GM23338 (cell line): ENCODE measurements at regions not wholly inside any gene's neighbourhood (a gene's known extent, or its start where the extent isn't known, plus 50 kb on each side); places are given as distances from the start of the nearest gene placed in this dataset.
A peak's percentile ranks its signal among the peaks of the same experiment; 100 is the strongest.

Experiments
- ATAC-seq: fragments of 200-7000 bp; cut with Tn5 transposase; 3 replicates; pipeline ENCODE4 v1.9.1; 2020
- DNase-seq: peaks from one replicate; pipeline ENCODE4 v3.0.0-alpha.2; 2015; ENCODE audit warnings: low spot score
- H2AFZ ChIP-seq: fragments of 200-600 bp; sonication (generic); 2 replicates; pipeline ENCODE4 v1.8.0; 2016; ENCODE audit warnings: antibody characterized with exemption, mild to moderate bottlenecking, moderate library complexity
- H3F3A ChIP-seq: fragments of 200-600 bp; sonication (generic); replicated peaks from 2 replicates; pipeline ENCODE4 v1.8.0; 2017; ENCODE audit warnings: antibody characterized with exemption, mixed run types, low read depth
- H3K27ac ChIP-seq: fragments of 200-600 bp; sonication (generic); 2 replicates; pipeline ENCODE4 v1.6.1; 2016; ENCODE audit warnings: low read depth
- H3K27me3 ChIP-seq: fragments of 200-600 bp; sonication (generic); 2 replicates; pipeline ENCODE4 v1.8.0; 2016; ENCODE audit warnings: mild to moderate bottlenecking, mixed run types, moderate library complexity; ENCODE audit not compliant: insufficient read depth
- H3K36me3 ChIP-seq: fragments of 200-600 bp; sonication (generic); 2 replicates; pipeline ENCODE4 v1.8.0; 2016; ENCODE audit warnings: mild to moderate bottlenecking; ENCODE audit not compliant: insufficient read depth
- H3K4me1 ChIP-seq: fragments of 200-600 bp; sonication (generic); 2 replicates; pipeline ENCODE4 v1.8.0; 2016; ENCODE audit warnings: mild to moderate bottlenecking, moderate library complexity; ENCODE audit not compliant: insufficient read depth
- H3K4me2 ChIP-seq: fragments of 200-600 bp; sonication (generic); 2 replicates; pipeline ENCODE4 v1.7.1; 2017; ENCODE audit warnings: mixed run types
- H3K4me3 ChIP-seq: fragments of 200-600 bp; sonication (generic); 2 replicates; pipeline ENCODE4 v1.6.1; 2016; ENCODE audit warnings: mixed run types
- H3K79me2 ChIP-seq: fragments of 200-600 bp; sonication (generic); replicated peaks from 2 replicates; pipeline ENCODE4 v1.8.0; 2017; ENCODE audit warnings: mild to moderate bottlenecking; ENCODE audit not compliant: insufficient read depth
- H3K9me2 ChIP-seq: fragments of 200-600 bp; sonication (generic); 2 replicates; pipeline ENCODE4 v1.8.0; 2017; ENCODE audit not compliant: insufficient read depth
- H4K20me1 ChIP-seq: fragments of 200-600 bp; sonication (generic); replicated peaks from 2 replicates; pipeline ENCODE4 v1.8.0; 2017; ENCODE audit warnings: mild to moderate bottlenecking; ENCODE audit not compliant: insufficient read depth
- H3K27ac Mint-ChIP-seq: 2 replicates; pipeline ENCODE4 v1.8.0; 2020; ENCODE audit warnings: inconsistent platforms, mild to moderate bottlenecking, moderate library complexity, mixed read lengths
- H3K27me3 Mint-ChIP-seq: 3 replicates; pipeline ENCODE4 v1.8.0; 2022; ENCODE audit warnings: low read depth, mild to moderate bottlenecking, moderate library complexity, mixed read lengths, inconsistent platforms; ENCODE audit not compliant: insufficient read depth, poor library complexity
- H3K36me3 Mint-ChIP-seq: 3 replicates; pipeline ENCODE4 v1.8.0; 2021; ENCODE audit warnings: low read depth, mild to moderate bottlenecking, inconsistent platforms, moderate library complexity, mixed read lengths
- H3K4me1 Mint-ChIP-seq: 3 replicates; pipeline ENCODE4 v1.8.0; 2020; ENCODE audit warnings: mild to moderate bottlenecking, inconsistent platforms, mixed read lengths
- H3K4me3 Mint-ChIP-seq: 3 replicates; pipeline ENCODE4 v1.8.0; 2021; ENCODE audit warnings: moderate library complexity, mild to moderate bottlenecking, inconsistent platforms, mixed read lengths
- H3K9me3 Mint-ChIP-seq: 3 replicates; pipeline ENCODE4 v1.8.0; 2020; ENCODE audit warnings: moderate library complexity, mild to moderate bottlenecking, inconsistent platforms, mixed read lengths
- CREB1 ChIP-seq: fragments of 250-450 bp; sonication (Bioruptor Pico); IDR thresholded peaks from 2 replicates; pipeline ENCODE4 v1.5.0; 2020; ENCODE audit warnings: low read depth, mild to moderate bottlenecking, moderate library complexity
- ETS1 ChIP-seq: IDR thresholded peaks from 2 replicates; pipeline ENCODE4 v1.6.1; 2016; ENCODE audit warnings: antibody characterized with exemption
- EZH2phosphoT487 ChIP-seq: fragments of 200-600 bp; sonication (generic); IDR thresholded peaks from one replicate; pipeline ENCODE4 v1.8.1; 2018; ENCODE audit warnings: antibody characterized with exemption; ENCODE audit not compliant: unreplicated experiment
- JUNB ChIP-seq: IDR thresholded peaks from one replicate; pipeline ENCODE4 v1.6.1; 2016; ENCODE audit warnings: antibody characterized with exemption; ENCODE audit not compliant: unreplicated experiment
- NANOG ChIP-seq: IDR thresholded peaks from 2 replicates; pipeline ENCODE4 v1.6.1; 2016; ENCODE audit warnings: antibody characterized with exemption, borderline replicate concordance
- ZNF114 ChIP-seq: fragments of 250-450 bp; sonication (Bioruptor Pico); IDR thresholded peaks from 2 replicates; pipeline ENCODE4 v1.5.0; 2020; ENCODE audit warnings: mild to moderate bottlenecking, moderate library complexity
- ZNF331 ChIP-seq: fragments of 250-450 bp; sonication (Bioruptor Pico); IDR thresholded peaks from 2 replicates; pipeline ENCODE4 v1.5.0; 2020; ENCODE audit warnings: low read depth, mild to moderate bottlenecking, moderate library complexity
- TF ChIP-seq, protein P1 (sequence below): fragments of 250-450 bp; sonication (Bioruptor Pico); IDR thresholded peaks from 2 replicates; pipeline ENCODE4 v1.5.0; 2020; ENCODE audit warnings: mild to moderate bottlenecking, moderate library complexity

GRCh38 chr10:16348891-16349290 is 87.9 kb upstream of the PTER start:
- H3F3A ChIP-seq: no peaks in the 10 kb centered on the region
- TF ChIP-seq, protein P1, sequence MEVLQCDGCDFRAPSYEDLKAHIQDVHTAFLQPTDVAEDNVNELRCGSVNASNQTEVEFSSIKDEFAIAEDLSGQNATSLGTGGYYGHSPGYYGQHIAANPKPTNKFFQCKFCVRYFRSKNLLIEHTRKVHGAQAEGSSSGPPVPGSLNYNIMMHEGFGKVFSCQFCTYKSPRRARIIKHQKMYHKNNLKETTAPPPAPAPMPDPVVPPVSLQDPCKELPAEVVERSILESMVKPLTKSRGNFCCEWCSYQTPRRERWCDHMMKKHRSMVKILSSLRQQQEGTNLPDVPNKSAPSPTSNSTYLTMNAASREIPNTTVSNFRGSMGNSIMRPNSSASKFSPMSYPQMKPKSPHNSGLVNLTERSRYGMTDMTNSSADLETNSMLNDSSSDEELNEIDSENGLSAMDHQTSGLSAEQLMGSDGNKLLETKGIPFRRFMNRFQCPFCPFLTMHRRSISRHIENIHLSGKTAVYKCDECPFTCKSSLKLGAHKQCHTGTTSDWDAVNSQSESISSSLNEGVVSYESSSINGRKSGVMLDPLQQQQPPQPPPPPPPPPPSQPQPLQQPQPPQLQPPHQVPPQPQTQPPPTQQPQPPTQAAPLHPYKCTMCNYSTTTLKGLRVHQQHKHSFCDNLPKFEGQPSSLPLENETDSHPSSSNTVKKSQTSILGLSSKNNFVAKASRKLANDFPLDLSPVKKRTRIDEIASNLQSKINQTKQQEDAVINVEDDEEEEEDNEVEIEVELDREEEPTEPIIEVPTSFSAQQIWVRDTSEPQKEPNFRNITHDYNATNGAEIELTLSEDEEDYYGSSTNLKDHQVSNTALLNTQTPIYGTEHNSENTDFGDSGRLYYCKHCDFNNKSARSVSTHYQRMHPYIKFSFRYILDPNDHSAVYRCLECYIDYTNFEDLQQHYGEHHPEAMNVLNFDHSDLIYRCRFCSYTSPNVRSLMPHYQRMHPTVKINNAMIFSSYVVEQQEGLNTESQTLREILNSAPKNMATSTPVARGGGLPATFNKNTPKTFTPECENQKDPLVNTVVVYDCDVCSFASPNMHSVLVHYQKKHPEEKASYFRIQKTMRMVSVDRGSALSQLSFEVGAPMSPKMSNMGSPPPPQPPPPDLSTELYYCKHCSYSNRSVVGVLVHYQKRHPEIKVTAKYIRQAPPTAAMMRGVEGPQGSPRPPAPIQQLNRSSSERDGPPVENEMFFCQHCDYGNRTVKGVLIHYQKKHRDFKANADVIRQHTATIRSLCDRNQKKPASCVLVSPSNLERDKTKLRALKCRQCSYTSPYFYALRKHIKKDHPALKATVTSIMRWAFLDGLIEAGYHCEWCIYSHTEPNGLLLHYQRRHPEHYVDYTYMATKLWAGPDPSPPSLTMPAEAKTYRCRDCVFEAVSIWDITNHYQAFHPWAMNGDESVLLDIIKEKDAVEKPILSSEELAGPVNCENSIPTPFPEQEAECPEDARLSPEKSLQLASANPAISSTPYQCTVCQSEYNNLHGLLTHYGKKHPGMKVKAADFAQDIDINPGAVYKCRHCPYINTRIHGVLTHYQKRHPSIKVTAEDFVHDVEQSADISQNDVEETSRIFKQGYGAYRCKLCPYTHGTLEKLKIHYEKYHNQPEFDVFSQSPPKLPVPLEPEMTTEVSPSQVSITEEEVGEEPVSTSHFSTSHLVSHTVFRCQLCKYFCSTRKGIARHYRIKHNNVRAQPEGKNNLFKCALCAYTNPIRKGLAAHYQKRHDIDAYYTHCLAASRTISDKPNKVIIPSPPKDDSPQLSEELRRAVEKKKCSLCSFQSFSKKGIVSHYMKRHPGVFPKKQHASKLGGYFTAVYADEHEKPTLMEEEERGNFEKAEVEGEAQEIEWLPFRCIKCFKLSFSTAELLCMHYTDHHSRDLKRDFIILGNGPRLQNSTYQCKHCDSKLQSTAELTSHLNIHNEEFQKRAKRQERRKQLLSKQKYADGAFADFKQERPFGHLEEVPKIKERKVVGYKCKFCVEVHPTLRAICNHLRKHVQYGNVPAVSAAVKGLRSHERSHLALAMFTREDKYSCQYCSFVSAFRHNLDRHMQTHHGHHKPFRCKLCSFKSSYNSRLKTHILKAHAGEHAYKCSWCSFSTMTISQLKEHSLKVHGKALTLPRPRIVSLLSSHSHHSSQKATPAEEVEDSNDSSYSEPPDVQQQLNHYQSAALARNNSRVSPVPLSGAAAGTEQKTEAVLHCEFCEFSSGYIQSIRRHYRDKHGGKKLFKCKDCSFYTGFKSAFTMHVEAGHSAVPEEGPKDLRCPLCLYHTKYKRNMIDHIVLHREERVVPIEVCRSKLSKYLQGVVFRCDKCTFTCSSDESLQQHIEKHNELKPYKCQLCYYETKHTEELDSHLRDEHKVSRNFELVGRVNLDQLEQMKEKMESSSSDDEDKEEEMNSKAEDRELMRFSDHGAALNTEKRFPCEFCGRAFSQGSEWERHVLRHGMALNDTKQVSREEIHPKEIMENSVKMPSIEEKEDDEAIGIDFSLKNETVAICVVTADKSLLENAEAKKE (CRISPR knock-in tag): peak; percentile 88
- no peak for TF ChIP-seq NANOG
- H3K27ac Mint-ChIP-seq: no peak overlapping the region; the same call in 1 of the 2 replicates
- no peak overlapping the region for H2AFZ ChIP-seq
- no peak overlapping the region for H3K4me2 ChIP-seq
- H3K9me2 ChIP-seq: no peaks in the 10 kb centered on the region
- H3K79me2 ChIP-seq: no peaks in the 10 kb centered on the region
- H3K4me3 ChIP-seq: no peak overlapping the region
- H3K9me3 Mint-ChIP-seq: peaks cover 24% of the 10 kb centered on the region
- peaks cover 3% of the 10 kb centered on the region; the same call in 1 of the 2 replicates for H3K4me1 ChIP-seq
- H3K36me3 ChIP-seq: no peaks in the 10 kb centered on the region
- ATAC-seq (peak; percentile 67), DNase-seq (peak; percentile 58)
- H3K36me3 Mint-ChIP-seq: peaks cover 27% of the 10 kb centered on the region
- H3K4me3 Mint-ChIP-seq: no peak overlapping the region
- peaks cover 5% of the 10 kb centered on the region for H3K27me3 Mint-ChIP-seq
- no peak overlapping the region for H3K27ac ChIP-seq
- no peaks in the 10 kb centered on the region for H4K20me1 ChIP-seq
- peaks cover 7% of the 10 kb centered on the region for H3K4me1 Mint-ChIP-seq
- no peaks in the 10 kb centered on the region for H3K27me3 ChIP-seq

- no peak overlapping the region for H3K4me3 Mint-ChIP-seq
- H3K36me3 Mint-ChIP-seq: peaks cover 22% of the 10 kb centered on the region
- Histone ChIP-seq H3K27me3 (no peaks in the 10 kb centered on the region), H2AFZ (no peak overlapping the region), H3K36me3 (no peaks in the 10 kb centered on the region), H3F3A (no peaks in the 10 kb centered on the region), H3K4me3 (no peak overlapping the region), H4K20me1 (no peaks in the 10 kb centered on the region), H3K9me2 (no peaks in the 10 kb centered on the region), H3K79me2 (no peaks in the 10 kb centered on the region), H3K4me2 (no peak overlapping the region), H3K27ac (no peak overlapping the region), H3K4me1 (peaks cover 3% of the 10 kb centered on the region; the same call in 1 of the 2 replicates)
- H3K27me3 Mint-ChIP-seq: peaks cover 5% of the 10 kb centered on the region
- TF ChIP-seq CREB1 (CRISPR knock-in tag) (no peak), EZH2phosphoT487 (no peak), JUNB (no peak), ZNF331 (CRISPR knock-in tag) (no peak), NANOG (no peak), ETS1 (no peak), ZNF114 (CRISPR knock-in tag) (no peak)
- ATAC-seq: no peak
- no peak for DNase-seq
- H3K27ac Mint-ChIP-seq: no peak overlapping the region
- H3K9me3 Mint-ChIP-seq: peaks cover 16% of the 10 kb centered on the region
- peaks cover 12% of the 10 kb centered on the region for H3K4me1 Mint-ChIP-seq
Observed at GRCh38 chr10:16352146-16352545, 84.7 kb upstream of the PTER start.
